GM19035 (cell line): ENCODE measurements at regions not wholly inside any gene's neighbourhood (a gene's known extent, or its start where the extent isn't known, plus 50 kb on each side); places are given as distances from the start of the nearest gene placed in this dataset.

Source experiments
- ATAC-seq: cut with Tn5 transposase; IDR thresholded peaks from one replicate; pipeline ENCODE4 v1.9.1; 2021; ENCODE audit not compliant: unreplicated experiment

DNA sequence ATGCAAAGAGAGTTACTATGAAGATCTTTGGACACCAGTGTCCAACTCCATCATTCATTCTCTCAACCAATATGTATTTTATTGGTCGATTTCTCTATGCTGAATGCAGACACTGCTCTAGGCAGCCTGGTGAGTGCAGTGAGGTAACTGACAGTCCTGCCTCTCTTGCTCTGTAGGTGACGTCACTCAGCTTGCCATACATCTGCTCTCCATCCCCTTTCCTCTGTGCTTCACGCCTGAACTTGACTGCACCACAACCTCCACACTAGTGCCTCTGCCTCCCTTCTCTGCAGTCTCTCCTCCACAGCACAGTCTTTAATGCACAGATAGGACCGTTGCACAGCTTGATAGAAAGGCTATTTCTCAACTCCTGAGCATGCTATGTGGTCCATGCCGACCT, 344.9 kb upstream of the NOCT start:
- ATAC-seq, result no peak

DNA sequence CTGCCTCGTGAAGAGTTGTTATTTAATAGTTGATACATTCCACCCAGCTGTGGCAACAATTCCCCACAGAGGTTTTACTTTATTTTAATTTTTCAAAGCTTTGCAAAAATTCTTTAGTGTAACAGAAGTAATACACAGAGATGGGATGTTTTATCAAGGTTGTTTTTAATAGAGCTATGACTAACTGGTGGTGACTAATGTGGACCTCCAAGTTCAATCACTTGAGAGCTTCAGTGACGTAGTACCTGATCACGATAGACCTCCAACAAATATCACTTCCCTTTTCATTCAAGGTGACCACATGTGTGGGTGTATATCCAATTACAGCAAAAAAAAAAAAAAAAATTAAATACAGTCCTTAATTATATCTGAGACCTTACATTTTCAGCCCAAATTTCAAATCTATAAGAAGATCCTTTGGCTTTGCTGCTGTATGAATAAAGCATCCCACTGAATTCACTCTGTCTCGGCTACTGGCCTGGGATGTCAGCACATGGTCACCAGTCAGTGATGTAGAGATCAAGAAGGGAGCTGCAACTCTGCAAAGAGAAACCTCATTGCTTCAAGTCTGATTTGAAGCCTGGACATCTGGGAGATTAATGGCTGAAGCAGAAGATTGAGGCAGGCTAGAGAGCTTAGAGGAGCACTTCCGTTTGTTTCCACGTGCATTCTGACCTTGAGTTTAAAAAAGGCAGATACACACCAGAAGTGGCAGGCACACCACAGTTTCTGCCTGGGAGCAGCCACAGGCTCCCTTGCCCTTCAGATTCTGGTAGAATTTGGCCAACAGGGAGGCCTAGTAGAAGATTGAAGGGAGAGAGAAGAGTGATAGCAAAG, 345.9 kb upstream of the NOCT start:
- peak; percentile 53 for ATAC-seq

DNA sequence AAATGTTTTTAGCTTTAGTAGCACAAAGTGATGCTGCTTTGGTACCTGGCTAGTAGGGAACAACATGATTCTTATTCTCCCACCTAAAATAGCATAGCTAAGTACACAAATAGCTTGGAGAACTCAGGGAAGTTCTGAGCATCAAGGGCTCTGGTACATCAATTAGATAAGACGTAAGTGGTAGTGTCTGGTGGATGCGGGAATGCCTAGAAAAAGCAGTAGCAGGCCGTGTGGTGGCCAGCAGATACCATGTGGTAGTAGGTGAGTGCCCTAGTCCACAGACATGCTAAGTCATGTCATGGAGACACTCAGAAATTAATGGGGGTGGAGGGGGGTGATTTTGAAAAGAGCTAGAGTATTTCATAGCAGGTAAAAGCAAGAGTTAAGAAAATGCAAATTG, 347.3 kb upstream of the NOCT start:
- ATAC-seq, result no peak

DNA sequence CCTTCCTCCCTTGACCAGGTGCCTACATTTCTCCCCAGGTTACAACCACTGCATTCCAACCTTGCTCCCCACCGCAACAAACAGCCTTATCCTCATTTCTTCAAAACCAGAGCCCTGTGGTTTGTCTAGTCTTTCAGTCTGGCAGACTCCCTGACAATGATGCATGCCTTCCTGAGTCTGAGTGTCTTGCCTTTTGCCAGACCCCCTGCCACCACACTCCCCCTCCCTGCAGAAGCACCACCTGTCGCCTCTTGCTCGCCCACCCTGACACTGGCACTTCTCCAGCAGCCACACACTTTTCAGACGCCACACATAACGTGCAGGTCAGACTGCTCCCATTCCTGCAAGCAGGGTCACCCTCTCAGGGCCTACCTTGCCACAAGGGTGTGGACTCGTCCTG, 349.2 kb upstream of the NOCT start:
- no peak for ATAC-seq

DNA sequence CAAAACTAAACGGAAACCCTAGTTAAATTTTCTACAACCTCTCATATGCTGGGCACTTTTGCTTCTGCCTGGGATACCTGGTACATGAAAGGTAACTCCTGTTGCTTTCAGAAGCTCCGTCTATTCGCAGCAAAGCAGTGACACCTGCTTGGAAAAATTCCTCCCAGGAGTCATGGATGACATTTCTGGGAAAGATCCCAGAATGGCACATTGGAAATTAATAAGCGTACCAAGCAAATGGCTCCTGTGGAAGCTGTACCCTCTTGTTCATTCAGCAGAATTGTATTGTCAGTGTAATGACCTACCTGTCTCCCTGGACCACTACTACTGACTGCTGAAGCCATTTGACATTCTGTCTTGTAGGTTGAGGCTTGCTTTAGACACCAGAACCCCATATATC, 349.7 kb upstream of the NOCT start:
- no peak for ATAC-seq

DNA sequence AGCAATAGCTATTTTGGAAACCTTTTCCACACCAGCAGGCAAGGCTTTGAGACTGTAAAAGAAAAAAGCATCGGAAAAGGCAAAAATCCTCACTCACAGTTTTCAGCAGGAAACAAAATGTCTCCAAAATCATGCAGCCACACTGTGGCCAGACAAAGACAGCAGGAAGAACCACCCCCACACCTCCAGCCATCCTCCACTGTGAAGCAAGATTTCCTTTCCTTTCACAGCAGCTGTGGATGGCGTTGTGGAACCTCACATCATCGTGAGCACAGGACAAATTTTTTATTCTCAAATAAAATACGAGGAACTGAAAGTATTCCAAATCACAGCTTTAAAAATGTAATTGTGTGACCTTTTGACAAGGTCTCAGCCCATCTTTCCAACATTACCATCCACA, 351.7 kb upstream of the NOCT start:
- ATAC-seq, result no peak

DNA sequence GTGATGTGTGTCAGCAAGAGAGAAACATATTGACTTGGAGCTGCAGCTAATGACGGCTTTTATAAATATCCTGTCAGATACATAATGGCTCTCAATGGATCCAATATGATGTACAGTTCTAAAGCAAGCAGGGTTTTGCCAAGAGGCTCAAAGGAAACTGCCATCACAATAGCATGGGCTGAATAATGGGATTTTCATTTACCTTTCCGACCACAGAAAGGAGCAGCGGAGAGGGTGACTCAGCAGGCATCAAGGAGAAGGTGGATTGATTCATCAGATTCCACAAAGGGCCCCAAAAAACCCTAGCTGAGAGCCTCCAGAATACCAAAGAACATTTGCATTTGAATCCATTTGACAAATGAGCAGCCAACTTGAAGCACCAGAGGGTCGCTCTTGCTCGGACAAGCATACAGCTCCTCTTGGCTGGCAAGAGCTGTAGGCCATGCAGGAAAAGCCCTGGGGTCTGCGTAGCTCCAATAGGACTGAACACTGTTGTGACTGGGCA, 355.7 kb upstream of the NOCT start:
- ATAC-seq, result no peak

DNA sequence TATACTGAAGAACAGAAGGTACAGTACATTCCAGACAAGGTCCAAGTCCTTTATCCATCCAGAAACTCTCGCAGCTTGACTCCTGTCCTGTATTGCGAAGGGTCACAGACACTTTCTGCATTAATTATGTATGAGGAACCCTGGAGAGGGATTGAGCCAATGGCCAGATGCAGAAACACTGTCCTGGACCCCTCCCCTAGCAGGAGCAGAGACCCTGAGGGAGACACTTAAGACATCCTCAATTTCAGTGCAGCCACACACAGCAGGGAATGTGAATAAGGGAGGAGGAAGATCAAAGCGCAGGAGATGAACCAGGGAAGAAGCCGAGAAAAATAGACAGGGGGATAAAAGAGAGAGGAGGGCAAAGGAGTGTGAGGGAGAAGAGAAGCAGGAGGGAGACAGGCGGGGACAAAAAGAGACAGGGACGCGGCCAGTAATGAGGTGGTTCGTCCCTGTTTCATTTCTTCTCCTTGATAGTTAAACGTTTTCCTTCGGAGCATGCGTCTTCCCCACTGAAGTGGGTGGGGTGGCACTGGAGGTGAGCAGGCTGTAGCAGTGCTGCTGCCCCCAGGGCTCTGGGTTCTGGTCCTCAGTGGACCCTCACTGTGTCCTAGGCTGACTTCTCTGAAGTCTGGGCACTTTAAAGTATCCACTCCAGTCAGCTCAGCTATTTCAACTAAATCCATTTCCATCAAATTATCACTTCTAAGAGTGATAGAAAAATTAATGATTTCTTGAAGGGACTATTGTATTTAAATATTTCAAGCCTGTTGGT, 356.4 kb upstream of the NOCT start:
- ATAC-seq, result no peak

DNA sequence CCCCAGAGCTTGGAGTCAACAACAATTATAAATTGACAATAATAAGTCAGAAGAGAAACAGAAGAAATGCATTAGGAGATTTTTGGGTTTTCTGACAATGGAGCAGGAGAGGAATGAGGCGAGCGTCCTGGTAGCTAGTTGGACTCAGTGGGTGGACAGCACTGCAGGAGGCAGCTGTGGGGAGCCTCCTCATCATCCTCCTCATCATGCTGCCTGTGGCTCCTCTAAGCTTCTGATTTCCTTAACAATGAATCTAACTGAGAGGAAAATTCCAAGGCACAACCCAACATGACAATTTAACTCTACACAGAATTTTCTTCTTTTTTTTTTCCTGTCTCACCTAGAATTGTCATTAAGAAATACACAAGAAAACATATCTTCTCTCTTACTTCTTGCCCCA, 357.1 kb upstream of the NOCT start:
- ATAC-seq, result no peak

DNA sequence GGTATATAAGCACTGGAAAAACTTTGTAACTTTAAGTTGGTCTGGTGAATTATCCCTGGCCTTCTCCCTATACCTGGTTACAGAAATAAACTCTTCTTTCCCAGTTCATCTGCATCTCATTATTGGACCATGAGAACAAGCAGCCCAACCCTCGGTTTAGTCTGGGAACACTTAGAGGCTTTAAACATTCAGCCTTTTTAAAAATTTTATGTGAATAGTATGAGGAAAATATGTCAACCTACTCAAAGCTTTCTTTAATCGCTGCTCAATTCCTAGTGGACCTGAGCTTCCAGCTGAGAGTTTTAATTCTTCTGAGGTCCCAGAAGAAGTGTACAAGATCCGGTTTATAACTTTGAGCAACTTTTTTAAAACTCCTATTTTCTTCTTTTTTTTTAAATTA, 358.6 kb upstream of the NOCT start:
- ATAC-seq, result no peak

DNA sequence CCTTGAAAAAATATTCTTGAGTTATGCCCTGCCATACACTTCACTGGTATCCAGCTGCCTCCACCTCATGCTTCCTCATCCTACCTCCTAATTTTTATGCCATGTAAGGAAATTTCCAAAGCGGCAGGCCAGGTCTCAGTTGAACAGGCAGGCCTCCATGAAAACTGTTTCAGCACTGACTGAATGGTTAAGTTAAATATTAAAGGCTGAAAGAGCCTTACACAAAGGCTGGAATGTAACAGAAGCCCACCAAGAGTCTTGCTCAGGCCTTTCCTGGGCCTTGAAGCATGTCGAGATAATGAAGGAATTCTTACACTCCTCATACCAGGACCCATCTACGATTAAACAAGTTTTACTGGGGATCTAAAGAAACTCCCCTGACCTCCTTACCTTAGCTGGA, 359.6 kb upstream of the NOCT start:
- ATAC-seq, result no peak

DNA sequence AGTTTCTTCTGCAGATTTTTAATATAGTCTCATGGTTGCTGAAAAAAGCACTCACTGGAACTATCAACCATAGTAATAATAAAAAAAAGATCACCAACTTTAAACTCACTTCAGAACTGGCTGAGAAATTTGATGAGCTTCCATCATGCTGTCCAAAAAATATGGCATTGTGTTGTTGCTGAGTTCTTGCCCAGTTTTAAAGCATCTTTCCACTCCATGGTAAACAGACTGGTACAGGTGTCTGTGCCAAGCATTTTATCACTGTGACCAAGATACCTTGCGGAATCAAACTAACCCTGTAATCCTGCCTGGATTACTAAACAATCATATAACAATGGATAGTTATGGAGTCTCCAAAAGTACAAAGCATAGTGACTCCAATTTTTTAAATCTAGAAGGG, 360.3 kb upstream of the NOCT start:
- no peak for ATAC-seq

DNA sequence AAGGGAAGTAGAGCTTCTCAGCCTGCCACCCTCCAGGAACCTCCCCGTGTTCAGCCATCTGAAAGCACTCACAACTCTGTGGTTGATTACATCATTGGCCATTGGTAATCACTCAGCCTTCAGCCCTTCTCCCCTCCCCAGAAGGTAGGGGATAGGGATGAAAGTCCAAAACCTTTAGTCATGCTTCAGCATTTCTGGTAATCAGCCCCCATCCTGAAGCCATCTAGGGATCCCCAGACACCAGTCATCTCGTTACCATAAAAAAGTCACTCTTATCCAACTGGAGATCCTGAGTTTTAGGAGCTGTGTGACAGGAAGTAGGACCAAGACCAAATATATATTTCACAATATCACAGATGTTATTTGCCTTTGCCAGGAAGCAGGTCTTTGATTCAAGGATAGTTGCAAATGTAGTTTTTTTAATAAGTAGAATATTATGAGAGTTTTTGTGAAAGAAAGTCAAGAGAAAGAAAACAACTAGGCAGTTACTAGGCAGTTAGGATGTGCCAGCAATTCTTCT, 364.6 kb upstream of the NOCT start:
- ATAC-seq, result no peak

DNA sequence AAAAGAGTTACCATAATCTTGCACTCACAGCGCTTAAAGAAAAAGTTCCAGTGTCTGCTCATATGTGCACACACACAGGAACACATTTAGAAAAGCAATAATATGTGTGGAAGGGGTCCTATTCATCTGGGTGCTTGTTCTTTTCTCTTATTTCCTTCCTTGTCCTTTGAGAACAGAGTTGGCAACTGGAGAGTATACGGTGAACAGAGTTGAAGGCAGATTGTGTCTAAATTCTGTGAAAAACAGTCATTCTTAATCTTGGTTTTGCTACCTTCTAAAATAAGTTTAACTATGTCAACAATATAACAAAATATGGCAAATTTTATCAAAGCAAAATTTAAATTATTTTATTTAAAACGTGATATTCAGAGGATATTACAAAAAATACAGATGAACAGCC, 365.1 kb upstream of the NOCT start:
- ATAC-seq, result no peak

DNA sequence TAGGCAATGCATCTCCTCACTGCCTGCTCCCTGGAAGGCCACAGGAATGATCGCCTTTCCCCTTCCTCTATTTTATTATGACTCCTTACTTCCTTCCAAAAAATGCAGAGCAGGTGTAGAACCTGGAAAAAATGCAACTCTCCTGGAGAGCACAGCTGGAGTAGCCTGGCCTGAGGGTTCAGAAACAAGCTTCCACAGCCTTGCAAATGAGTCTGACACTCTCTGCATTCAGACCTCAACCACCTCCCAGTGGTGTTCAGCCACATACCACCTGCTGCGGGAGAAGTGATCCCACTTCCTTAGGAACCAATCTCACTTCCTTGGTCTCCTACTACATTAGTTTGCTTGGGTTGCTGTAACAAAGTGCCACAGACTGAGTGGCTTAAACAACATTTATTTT, 368.1 kb upstream of the NOCT start:
- no peak for ATAC-seq

DNA sequence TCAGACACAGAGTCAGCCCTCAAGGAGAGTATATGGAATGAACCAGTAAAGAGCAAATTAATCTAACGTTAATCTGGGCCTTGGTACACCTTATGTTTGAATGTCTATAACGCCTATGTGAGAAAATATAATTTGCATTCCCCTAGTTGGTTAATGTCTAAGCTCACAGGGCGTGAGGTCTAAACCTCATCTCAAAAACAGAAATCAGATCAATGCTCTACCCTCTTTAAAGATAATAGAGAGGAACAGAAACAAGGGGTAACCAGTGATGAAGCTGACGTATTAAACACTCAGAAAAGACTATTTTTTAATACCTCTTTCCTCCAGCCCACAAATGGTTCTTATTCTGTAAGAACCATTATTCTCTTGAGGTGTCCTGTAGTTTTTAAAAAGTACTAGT, 369.2 kb upstream of the NOCT start:
- ATAC-seq, result no peak

DNA sequence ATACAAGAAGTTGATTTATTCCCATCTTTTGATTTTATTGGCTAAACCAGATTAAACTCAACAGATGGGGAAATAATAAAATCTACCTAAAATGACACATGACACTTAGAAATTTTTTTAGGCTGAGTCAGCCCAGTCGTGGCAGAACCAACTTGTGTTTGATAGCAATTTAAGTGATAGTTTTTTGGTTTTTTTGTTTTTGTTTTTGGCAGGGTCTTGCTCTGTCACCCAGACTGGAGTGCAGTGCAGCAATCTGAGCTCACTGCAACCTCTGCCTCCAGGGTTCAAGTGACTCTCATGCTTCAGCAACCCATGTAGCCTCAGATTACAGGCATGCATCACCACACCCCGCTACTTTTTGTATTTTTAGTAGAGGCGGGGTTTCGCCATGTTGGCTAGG, 370.3 kb upstream of the NOCT start:
- ATAC-seq, result no peak

DNA sequence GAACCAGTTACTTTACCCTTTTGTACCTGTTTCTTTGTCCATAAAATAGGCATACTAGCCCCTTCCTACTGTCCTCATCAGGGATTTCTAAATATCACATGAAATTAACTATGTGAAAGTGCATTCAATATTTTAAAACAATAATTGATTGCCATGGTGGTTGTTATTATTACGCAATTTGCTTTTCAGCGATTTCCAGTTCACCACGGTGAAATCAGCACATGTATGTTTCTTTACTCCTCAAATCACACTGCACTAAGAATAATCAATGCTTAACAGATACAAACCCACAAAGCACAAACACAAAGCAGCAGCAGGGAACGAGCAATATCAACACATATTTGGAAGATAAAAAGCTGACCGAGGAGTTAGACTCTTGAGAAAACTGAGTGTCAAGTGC, 371.3 kb upstream of the NOCT start:
- no peak for ATAC-seq

DNA sequence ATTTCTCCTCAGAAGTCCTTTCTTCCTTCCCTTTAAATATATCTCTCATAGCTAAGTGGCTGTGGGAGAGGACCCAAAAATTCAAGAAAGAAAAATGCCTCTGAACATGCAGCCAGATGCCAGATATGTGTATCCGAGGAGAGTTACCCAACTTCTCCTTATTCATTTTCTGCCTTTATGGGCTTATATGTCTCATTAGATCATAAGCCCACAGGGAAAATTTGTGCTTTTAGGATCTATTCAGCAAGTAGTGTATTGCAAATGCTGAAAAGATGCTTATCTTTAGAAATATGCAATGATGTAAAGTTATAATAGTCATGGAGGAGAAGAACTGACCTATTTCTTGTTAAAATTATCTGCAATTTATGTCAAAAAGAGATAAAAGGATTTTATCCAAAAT, 371.8 kb upstream of the NOCT start:
- ATAC-seq, result no peak

DNA sequence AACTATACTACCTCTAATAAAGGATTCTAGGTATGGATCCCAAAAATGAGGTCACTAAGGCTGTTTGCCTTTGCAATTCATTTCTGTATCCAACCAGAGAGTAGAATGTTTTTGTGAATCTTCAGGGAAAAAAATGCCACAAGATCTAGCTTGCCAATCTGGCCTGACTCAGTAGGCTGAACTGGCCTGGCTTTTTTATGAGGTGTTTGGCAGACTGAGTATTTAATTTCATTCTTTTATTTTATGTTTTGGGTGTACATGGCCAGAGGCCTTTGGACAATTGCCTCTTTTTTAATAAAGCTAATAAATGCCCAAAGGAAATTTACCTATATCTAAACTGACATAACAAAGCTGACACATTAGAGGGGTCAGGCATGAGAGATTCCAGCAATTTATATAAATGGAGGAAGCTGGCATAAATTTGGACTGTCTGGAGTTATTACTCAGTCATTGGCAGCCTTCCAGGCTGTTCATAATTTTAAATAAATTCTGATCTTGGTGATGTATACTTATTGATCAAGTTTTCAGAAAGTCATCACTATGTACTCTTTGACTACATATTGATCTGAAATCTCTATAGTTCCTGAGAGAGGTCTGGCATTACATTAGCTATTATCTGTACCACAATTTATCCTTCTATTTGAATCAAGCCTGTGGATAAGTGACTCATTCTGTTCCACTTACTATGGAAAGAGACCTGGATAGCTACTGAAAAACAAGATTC, 376.4 kb upstream of the NOCT start:
- ATAC-seq, result no peak

DNA sequence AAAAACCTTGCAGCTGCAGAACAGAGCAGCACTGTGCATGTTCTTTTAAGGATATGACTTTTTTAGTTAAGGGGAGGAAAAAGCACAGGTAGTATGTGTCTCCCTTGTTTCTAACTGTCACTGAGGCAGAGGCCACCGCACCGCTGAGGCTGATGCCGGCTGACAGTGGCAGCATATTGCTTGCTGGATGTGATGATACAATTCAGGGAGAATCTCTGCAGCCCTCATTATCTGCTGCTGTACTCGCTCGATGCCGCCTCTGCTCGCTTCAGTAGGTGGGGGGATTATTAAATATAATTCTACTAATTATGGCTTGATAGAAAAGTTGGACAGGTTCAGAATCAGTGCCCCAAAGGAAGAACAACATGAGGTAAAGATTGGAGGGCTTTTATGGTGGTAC, 378.8 kb upstream of the NOCT start:
- ATAC-seq, result no peak

DNA sequence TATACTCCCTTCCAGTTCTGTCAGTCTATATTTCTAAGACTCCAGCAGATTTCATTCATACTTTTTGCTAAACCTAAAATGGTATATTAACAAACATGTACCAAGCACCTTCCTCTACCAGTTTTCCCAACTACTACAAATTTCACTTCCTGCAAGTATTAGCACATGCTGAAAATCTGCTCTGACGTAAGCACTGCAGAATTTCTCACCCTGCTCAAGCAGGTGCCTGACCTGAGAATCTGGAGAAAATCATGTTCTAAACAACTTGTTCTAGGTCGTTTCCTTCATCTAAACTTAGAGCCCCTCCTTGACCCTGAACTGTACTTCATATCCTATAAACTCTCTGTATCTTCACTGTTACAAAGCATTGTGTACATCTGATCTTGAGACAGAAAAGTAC, 380.7 kb upstream of the NOCT start:
- no peak for ATAC-seq
